T-cell (primary cell): ENCODE measurements at regions not wholly inside any gene's neighbourhood (a gene's known extent, or its start where the extent isn't known, plus 50 kb on each side); places are given as distances from the start of the nearest gene placed in this dataset.

Source experiments
- ATAC-seq, 4 experiments: fragments of 200-7000 bp in 3 of 4; fragments of 150-1000 bp in 1 of 4; cut with Tn5 transposase; replicated peaks in 1 of 4; 1 replicate in 3 of 4; 2 replicates in 1 of 4; pipeline ENCODE4 v1.10.0; 2021; ENCODE audit warnings: moderate library complexity in 3 of 4, mild to moderate bottlenecking in 2 of 4, moderate number of reproducible peaks in 1 of 4
- CTCF ChIA-PET, 2 donors: fragments of 300-600 bp; sonication (Branson Sonifier 250); formaldehyde crosslinking; loops; one replicate each; lab custom pipeline; 2022; ENCODE audit warnings: antibody characterized with exemption in 2 of 2; lab: Charles Lee
- POLR2A ChIA-PET, 2 donors: fragments of 300-600 bp; sonication (Branson Sonifier 250); formaldehyde crosslinking; loops; one replicate each; lab custom pipeline; 2022; ENCODE audit warnings: antibody characterized with exemption in 2 of 2; lab: Charles Lee
- DNase-seq, 35 experiments: peaks; one replicate each; pipeline versions ENCODE4 v3.0.0 to v3.0.0-alpha.2; 2013 to 2023
- H3K27ac ChIP-seq: one replicate; pipeline ENCODE4 v1.5.1; 2013; ENCODE audit warnings: low read length
- H3K27me3 ChIP-seq, 2 experiments: replicated peaks in 1 of 2; 1 replicate in 1 of 2; 2 replicates in 1 of 2; pipeline versions ENCODE4 v1.6.1 to v1.7.0; 2013; ENCODE audit warnings: low read length in 1 of 2, mixed read lengths in 1 of 2; ENCODE audit not compliant: control insufficient read depth in 2 of 2, insufficient read depth in 2 of 2; ENCODE audit errors: extremely low read depth in 1 of 2
- H3K36me3 ChIP-seq, 2 donors: 1 replicate in 1 of 2; 2 replicates in 1 of 2; pipeline versions ENCODE4 v1.6.1 to v1.7.0; 2013; ENCODE audit warnings: low read length in 1 of 2; ENCODE audit not compliant: control insufficient read depth in 2 of 2, insufficient read depth in 1 of 2; ENCODE audit errors: extremely low read depth in 1 of 2
- H3K4me1 ChIP-seq, 2 experiments: 1 replicate in 1 of 2; 2 replicates in 1 of 2; pipeline versions ENCODE4 v1.6.1 to v1.7.0; 2013; ENCODE audit warnings: low read length in 2 of 2, mixed read lengths in 1 of 2; ENCODE audit not compliant: insufficient read depth in 2 of 2, control insufficient read depth in 1 of 2; ENCODE audit errors: extremely low read depth in 1 of 2
- H3K4me3 ChIP-seq, 2 donors: 1 replicate in 1 of 2; 2 replicates in 1 of 2; pipeline versions ENCODE4 v1.5.1 to v1.7.0; 2013; ENCODE audit warnings: mild to moderate bottlenecking in 2 of 2, low read length in 1 of 2, moderate library complexity in 1 of 2; ENCODE audit not compliant: control insufficient read depth in 1 of 2; ENCODE audit errors: extremely low read depth in 1 of 2
- H3K9me3 ChIP-seq: 2 replicates; pipeline ENCODE4 v1.7.0; 2013
- H3K27ac Mint-ChIP-seq, 2 donors: one replicate each; pipeline ENCODE4 v1.8.0; 2020 to 2021; ENCODE audit warnings: mild to moderate bottlenecking in 2 of 2, mixed read lengths in 2 of 2
- H3K27me3 Mint-ChIP-seq, 2 donors: one replicate each; pipeline ENCODE4 v1.8.0; 2021 to 2022; ENCODE audit warnings: mixed read lengths in 2 of 2
- H3K36me3 Mint-ChIP-seq: one replicate; pipeline ENCODE4 v1.8.0; 2021; ENCODE audit warnings: mixed read lengths
- H3K4me1 Mint-ChIP-seq, 3 donors: one replicate each; pipeline ENCODE4 v1.8.0; 2020 to 2022; ENCODE audit warnings: mixed read lengths in 3 of 3, mild to moderate bottlenecking in 1 of 3
- H3K4me3 Mint-ChIP-seq, 3 donors: one replicate each; pipeline ENCODE4 v1.8.0; 2020 to 2022; ENCODE audit warnings: mild to moderate bottlenecking in 3 of 3, mixed read lengths in 3 of 3, moderate library complexity in 3 of 3
- H3K9me3 Mint-ChIP-seq, 3 donors: one replicate each; pipeline ENCODE4 v1.8.0; 2020 to 2022; ENCODE audit warnings: mixed read lengths in 3 of 3
- WGBS: methylation state at CpG from one replicate; pipeline ENCODE4 v1.1.5; 2013; ENCODE audit warnings: missing lambda C conversion rate; ENCODE audit not compliant: insufficient coverage; 5-methylcytosine and 5-hydroxymethylcytosine counted together

GRCh38 chr12:126510630-126511029 is 1445.4 kb downstream of the AACS start:
- ChIA-PET CTCF (no interaction called here), POLR2A (no interaction called here)
- DNase-seq (no peak), ATAC-seq (no peak)
- Mint-ChIP-seq H3K9me3 (peaks cover 13 to 17% (median 15%) of the 10 kb centered on the region in 3 donors), H3K36me3 (no peaks in the 10 kb centered on the region), H3K27ac (no peak overlapping the region), H3K27me3 (no peaks in the 10 kb centered on the region), H3K4me3 (no peak overlapping the region), H3K4me1 (no peaks in the 10 kb centered on the region)
- no peaks in the 10 kb centered on the region for H3K27me3 ChIP-seq
- no peak overlapping the region for H3K4me3 ChIP-seq
- no peaks in the 10 kb centered on the region for H3K9me3 ChIP-seq
- 79% methylated on average over 2 of the region's 5 CpGs for WGBS
- H3K27ac ChIP-seq, result no peak overlapping the region
- H3K36me3 ChIP-seq, result no peaks in the 10 kb centered on the region
- H3K4me1 ChIP-seq, result no peaks in the 10 kb centered on the region

GRCh38 chr12:126512916-126513913 is 1448.0 kb downstream of the AACS start:
- DNase-seq, result no peak
- H3K4me3 ChIP-seq, result no peak overlapping the region
- ChIA-PET CTCF (no interaction called here), POLR2A (interaction anchor here in 1 of 2 donors (0.6 kb wide), 1 partner anchor 281 kb away, joined by 5 read pairs; no protein-coding TSS in a partner anchor)
- no peak overlapping the region for H3K27ac ChIP-seq
- Mint-ChIP-seq H3K4me1 (no peaks in the 10 kb centered on the region), H3K27me3 (no peaks in the 10 kb centered on the region), H3K4me3 (no peak overlapping the region), H3K27ac (no peak overlapping the region), H3K36me3 (no peaks in the 10 kb centered on the region), H3K9me3 (peaks cover 3 to 9% (median 3%) of the 10 kb centered on the region in 3 donors)
- H3K4me1 ChIP-seq, result no peaks in the 10 kb centered on the region
- H3K9me3 ChIP-seq, result no peaks in the 10 kb centered on the region
- no peaks in the 10 kb centered on the region for H3K27me3 ChIP-seq
- no peak for ATAC-seq
- WGBS, result 100% methylated on average over 1 of the region's 5 CpGs
- H3K36me3 ChIP-seq, result no peaks in the 10 kb centered on the region

- H3K27me3 ChIP-seq, result no peaks in the 10 kb centered on the region
- peaks cover 0 to 3% (median 0%) of the 10 kb centered on the region in 3 donors for H3K4me1 Mint-ChIP-seq
- no peaks in the 10 kb centered on the region for H3K36me3 ChIP-seq
- no peaks in the 10 kb centered on the region for H3K4me1 ChIP-seq
- H3K27ac ChIP-seq, result no peak overlapping the region
- ChIA-PET POLR2A (no interaction called here), CTCF (no interaction called here)
- no peak overlapping the region for H3K4me3 ChIP-seq
- H3K9me3 Mint-ChIP-seq, result peaks cover 3 to 6% (median 3%) of the 10 kb centered on the region in 3 donors
- no peak for DNase-seq
- H3K27me3 Mint-ChIP-seq, result no peaks in the 10 kb centered on the region
- no peak overlapping the region for H3K4me3 Mint-ChIP-seq
- ATAC-seq, result no peak
- 79% methylated on average over 6 of the region's 10 CpGs for WGBS
- H3K27ac Mint-ChIP-seq, result no peak overlapping the region
- H3K9me3 ChIP-seq, result no peaks in the 10 kb centered on the region
- H3K36me3 Mint-ChIP-seq, result no peaks in the 10 kb centered on the region
Measured at GRCh38 chr12:126518596-126519200, 1453.5 kb downstream of the AACS start.

GRCh38 chr12:126519833-126520232 is 1454.6 kb downstream of the AACS start:
- no peaks in the 10 kb centered on the region for H3K9me3 ChIP-seq
- no peak overlapping the region for H3K4me3 Mint-ChIP-seq
- POLR2A ChIA-PET, result no interaction called here
- H3K4me1 ChIP-seq, result no peaks in the 10 kb centered on the region
- DNase-seq (no peak), ATAC-seq (no peak)
- H3K36me3 Mint-ChIP-seq, result no peaks in the 10 kb centered on the region
- no peak overlapping the region for H3K27ac ChIP-seq
- no peak overlapping the region for H3K27ac Mint-ChIP-seq
- peaks cover 0 to 3% (median 0%) of the 10 kb centered on the region in 3 donors for H3K4me1 Mint-ChIP-seq
- H3K9me3 Mint-ChIP-seq, result peaks cover 3 to 6% (median 3%) of the 10 kb centered on the region in 3 donors
- no peaks in the 10 kb centered on the region for H3K36me3 ChIP-seq
- WGBS, result no CpG with 5 or more reads among the region's 3 CpGs
- no peaks in the 10 kb centered on the region for H3K27me3 Mint-ChIP-seq
- H3K27me3 ChIP-seq, result no peaks in the 10 kb centered on the region
- CTCF ChIA-PET, result no interaction called here
- H3K4me3 ChIP-seq, result no peak overlapping the region

GRCh38 chr12:126523891-126524290 is 1458.7 kb downstream of the AACS start:
- POLR2A ChIA-PET, result no interaction called here
- no peaks in the 10 kb centered on the region for H3K36me3 Mint-ChIP-seq
- H3K4me3 Mint-ChIP-seq, result no peak overlapping the region
- Histone ChIP-seq H3K9me3 (no peaks in the 10 kb centered on the region), H3K27ac (no peak overlapping the region), H3K36me3 (no peaks in the 10 kb centered on the region), H3K4me3 (no peak overlapping the region), H3K27me3 (no peaks in the 10 kb centered on the region), H3K4me1 (no peaks in the 10 kb centered on the region)
- WGBS, result no CpG with 5 or more reads among the region's 7 CpGs
- H3K27ac Mint-ChIP-seq, result no peak overlapping the region
- no peaks in the 10 kb centered on the region for H3K27me3 Mint-ChIP-seq
- CTCF ChIA-PET, result interaction anchor here in 1 of 2 donors (0.9 kb wide), 1 partner anchor 16 kb away, joined by 3 read pairs; no protein-coding TSS in a partner anchor
- peaks cover 0 to 9% (median 0%) of the 10 kb centered on the region in 3 donors for H3K9me3 Mint-ChIP-seq
- ATAC-seq (no peak), DNase-seq (no peak)
- peaks cover 0 to 3% (median 0%) of the 10 kb centered on the region in 3 donors for H3K4me1 Mint-ChIP-seq

GRCh38 chr12:126534495-126534894 is 1469.3 kb downstream of the AACS start:
- no peaks in the 10 kb centered on the region for H3K27me3 Mint-ChIP-seq
- DNase-seq (no peak), ATAC-seq (no peak)
- ChIA-PET POLR2A (no interaction called here), CTCF (no interaction called here)
- Histone ChIP-seq H3K27ac (no peak overlapping the region), H3K9me3 (no peaks in the 10 kb centered on the region), H3K4me3 (no peak overlapping the region), H3K27me3 (no peaks in the 10 kb centered on the region), H3K36me3 (no peaks in the 10 kb centered on the region), H3K4me1 (no peaks in the 10 kb centered on the region)
- H3K4me3 Mint-ChIP-seq, result no peak overlapping the region
- no peaks in the 10 kb centered on the region for H3K4me1 Mint-ChIP-seq
- H3K9me3 Mint-ChIP-seq, result peaks cover 0 to 2% (median 0%) of the 10 kb centered on the region in 3 donors
- no peak overlapping the region for H3K27ac Mint-ChIP-seq
- no peaks in the 10 kb centered on the region for H3K36me3 Mint-ChIP-seq
- WGBS, result 78% methylated on average over 2 of the region's 2 CpGs
